Hematopoietic multipotent progenitor cell treated with erythropoietin and hydrocortisone succinate and interleukin-3 and kit ligand, for 4 days (in vitro differentiated cells): ENCODE measurements at regions not wholly inside any gene's neighbourhood (a gene's known extent, or its start where the extent isn't known, plus 50 kb on each side); places are given as distances from the start of the nearest gene placed in this dataset.
"Not testable (repeated sequence)": the region's sequence is repeated elsewhere in the genome, so short reads cannot be mapped to it uniquely, and the experiment has no call there.

Experiments
- DNase-seq: peaks from one replicate; pipeline ENCODE4 v3.0.0-alpha.2; 2015

DNA sequence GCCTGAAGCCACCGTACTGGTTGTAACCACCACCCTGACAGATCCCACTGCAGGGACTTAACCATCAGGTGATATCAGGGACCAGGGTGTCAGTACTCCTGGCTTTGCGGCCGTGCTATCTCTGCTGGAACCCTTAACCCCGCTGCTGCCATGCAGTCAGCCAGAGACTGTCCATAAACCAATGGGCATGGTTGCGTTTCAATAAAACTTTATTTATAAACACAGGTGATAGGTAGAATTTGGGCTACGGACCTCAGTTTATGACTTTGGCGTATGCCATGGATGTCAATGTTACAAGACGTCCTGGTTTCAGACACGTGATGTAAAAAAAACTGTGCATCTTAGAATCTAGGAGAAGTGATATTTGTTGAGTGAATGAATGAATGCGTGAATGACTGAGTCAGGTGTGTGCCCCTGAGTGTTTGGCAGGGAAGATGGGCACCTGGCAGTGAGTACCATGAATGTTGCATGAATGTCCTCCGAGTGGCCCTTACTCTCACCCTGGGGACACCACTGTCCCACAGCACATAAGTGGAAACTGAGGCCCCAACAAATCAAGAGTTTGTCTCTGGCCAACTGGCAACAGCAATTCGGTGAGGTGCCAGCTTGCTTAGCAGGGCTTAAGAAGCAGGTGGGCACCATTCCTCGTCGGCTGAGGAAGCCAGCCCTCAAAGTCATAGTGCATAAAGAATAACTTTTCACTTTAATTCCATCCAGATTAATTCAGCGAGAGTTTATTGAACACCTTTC lies 64.0 kb upstream of the APCDD1L start:
- no peak for DNase-seq

- DNase-seq: no peak
These were observed 62.8 kb upstream of the APCDD1L start for GRCh38 chr20:58577871-58578598.

GRCh38 chr20:58577139-58577806 lies 62.1 kb upstream of the APCDD1L start:
- no peak for DNase-seq

DNA sequence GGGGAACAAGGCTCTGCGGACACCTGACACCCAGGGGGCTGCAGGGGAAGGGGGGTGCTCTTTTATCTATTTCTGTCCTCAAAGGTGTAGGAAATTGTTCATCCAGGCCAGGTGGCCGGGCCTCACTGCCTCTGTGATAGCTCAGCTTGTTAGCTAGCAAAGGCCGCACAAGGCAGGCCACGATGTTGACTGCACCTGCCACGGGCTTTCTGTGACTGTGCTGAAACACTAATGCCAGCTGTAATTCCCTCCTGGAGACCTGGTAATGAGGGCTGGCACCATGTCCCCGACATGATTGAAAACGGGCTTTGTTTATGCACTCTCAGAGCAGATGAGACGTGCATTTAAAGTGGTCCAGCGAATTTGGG lies 61.4 kb upstream of the APCDD1L start:
- no peak for DNase-seq

GRCh38 chr20:58575776-58576602 lies 60.8 kb upstream of the APCDD1L start:
- DNase-seq: no peak

DNA sequence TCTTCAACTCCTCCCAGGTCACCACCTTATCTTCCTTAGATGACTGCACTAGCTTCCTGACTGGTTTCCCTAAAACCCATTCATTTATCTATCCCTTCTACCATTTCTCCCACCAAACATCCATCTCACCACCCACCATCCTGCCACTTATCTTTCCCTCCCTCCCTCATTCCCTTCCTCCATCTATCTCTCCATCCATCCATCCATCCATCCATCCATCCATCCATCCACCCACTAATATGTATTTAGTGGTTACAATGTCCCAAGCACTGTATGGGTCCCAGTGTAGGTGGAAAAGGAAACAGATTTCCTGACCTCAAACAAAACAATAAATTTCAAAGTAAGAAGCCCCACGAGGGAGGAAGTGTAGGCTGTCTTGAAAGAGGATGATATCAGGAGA lies 59.3 kb upstream of the APCDD1L start:
- DNase-seq: no peak

DNA sequence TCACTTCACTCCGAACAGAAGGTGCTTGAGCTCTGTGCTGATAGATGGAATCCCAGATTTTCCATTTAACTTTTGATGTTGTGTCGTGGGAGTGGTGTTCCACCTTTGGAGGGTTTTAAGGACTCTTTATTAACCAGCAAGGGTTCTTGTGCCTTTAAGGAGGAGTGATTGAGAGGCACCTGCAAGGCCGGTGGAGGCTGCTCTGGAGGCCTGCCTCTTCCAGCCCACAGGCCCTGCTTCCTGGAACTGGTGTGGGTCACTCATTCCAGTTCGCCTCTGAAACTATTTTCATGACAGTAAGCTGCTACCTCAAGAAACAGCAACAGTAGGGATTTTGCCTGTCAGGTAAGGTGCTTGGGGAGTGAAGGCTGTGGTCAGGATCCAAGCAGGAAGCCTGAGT lies 58.8 kb upstream of the APCDD1L start:
- no peak for DNase-seq

DNA sequence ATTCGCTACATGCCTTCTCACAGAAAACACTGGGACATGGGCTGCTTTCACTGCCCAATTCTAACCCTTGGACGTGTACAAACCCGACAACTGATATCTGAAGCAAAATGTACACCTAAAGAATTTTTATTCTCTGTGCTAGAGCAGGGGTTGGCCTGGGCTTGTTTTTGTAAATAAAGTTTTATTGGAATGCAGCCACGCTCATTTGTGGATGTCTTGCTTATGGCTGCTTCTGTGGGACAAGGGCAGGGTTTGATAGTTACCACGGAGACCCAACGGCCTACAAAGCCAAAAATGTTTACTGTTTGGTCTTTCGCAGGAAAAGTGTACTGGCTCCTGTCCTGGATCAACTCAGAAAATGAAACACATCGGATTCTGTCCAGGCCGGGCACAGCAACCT lies 58.1 kb upstream of the APCDD1L start:
- DNase-seq: no peak

- DNase-seq: not testable (repeated sequence)
These were observed 57.2 kb upstream of the APCDD1L start for GRCh38 chr20:58572428-58572763.

GRCh38 chr20:58571693-58572427 lies 56.7 kb upstream of the APCDD1L start:
- DNase-seq: no peak

GRCh38 chr20:58571356-58571692 lies 56.1 kb upstream of the APCDD1L start:
- DNase-seq: no peak

DNA sequence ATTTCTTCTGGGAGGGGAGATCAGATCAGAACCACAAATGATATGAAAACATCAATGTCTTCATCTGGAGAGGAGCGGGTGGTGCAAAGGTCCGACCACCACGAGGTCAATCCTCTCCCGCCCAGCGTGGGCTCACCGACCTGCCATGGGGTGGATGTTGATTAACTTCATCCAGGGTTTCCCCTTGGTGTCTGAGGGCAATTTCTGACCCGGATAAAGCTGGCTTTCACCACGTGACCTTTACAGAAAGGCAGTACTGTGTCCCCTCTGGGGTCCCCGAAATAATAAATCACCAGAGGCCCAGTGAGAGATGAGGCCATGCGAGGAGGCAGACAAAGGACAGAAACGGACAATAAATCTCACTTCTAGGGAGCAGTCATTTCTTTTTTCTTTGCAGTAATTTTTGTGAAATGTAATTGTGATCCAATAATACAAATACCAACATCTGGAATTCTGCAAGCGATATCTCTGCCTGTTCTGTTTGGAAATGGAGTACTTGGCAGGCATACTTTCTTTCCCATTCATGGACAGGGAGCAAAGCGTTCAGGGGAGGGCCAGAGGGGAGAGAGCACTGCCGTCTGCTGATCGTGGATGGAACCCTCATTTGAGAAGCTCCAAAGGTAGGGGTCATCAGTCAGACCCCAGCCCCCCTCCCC lies 55.1 kb upstream of the APCDD1L start:
- no peak for DNase-seq

DNA sequence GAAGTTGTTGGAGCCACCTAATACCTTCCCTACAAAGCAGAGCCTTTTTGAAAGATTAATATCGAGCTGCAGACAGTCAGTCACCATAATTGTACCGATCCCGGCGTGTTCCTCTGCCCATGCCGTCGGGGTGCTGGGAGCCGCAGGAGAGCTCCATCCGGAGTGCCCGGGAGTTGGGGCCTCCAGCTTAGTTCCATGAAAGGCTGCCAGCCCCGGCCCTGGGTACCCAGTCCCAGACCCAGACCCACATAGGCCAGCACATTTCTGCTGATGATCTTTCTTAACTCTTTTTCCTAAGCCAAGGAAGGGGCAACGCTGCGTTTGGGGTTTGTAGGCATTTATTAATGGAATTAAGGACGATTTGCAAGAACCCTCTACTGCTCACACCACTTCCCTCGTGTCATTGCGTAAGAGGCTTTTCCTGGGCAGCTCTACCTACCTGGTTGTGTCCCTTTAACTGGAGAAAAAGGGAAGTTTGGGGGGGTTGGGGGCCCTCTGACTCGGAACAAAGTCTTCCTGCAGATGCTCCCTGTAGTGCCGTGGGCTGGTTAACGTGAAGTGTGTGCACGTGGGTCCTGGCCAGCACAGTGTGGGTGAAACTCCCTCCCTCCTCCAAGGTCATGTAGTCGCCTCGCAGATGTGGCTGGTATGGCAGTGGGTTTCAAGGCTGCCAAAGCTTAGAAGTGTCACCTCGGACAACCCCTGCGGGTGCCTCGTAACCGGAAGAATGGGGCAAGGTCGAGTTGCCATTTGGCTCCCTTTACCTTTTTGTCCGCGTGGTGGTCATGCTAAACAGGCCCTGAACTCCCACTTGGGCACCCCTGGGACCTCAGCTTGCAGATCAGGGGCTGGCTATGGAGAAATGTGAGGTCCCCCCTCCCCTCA lies 54.3 kb upstream of the APCDD1L start:
- peak; percentile 11 for DNase-seq

DNA sequence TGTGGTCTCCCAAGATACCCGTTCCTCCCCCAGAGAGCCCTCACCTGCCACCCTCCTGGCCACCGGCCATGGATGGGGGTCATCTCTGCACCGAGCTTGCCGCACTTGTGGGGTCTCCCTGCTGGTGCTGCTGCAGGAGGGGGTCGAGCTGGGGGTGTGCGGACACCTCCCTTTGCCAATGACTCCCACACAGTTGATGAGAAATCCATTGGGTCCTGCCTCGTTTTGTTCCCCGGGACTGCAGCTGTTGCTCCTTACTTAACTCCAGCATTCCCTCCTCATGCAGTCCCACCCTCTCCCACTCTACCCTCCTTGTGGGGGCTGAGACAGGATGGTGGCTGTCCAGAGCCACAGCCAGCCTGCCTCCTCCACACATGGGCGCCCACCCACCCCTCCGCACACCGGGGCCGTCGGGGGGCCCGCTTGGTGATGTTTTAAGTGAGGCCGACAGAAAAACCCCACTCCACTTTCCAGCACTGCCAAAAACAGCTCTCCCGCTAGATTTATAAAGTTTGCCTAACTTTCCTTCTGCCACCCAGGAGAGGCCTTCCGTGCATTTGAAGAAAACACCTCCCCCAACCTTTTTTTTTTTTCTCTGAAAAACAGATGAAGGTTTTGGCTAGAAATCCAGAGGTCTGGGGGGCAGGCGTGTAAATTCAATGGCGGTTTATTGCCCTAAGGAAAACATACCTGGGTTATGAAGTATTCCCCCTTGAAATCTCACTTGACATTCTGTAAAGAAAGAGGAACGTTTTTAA lies 53.5 kb upstream of the APCDD1L start:
- no peak for DNase-seq

GRCh38 chr20:58568126-58568482 lies 52.9 kb upstream of the APCDD1L start:
- no peak for DNase-seq

- no peak for DNase-seq
These were observed 52.2 kb upstream of the APCDD1L start for GRCh38 chr20:58567437-58567836.

DNA sequence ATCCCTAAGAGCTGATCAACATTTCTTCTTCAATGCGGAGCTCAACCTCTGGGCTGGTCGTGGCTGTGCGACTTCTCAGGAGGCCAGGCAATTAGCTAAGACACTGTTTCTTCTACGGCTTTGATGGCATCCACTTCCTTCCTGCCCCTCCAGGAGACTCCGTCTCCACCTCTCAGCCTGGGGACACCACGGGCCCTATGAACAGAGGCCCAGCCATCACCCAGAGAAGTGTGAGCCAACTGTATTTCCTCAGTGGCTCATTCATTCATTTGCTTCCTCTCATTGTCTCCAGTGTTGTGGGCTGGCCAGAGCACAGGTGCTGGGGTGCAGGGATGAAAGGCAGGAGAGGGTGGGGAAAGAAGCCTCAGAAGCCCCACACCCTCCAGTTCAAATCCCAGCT lies 51.8 kb upstream of the APCDD1L start:
- no peak for DNase-seq

GRCh38 chr20:58565461-58566175 lies 50.4 kb upstream of the APCDD1L start:
- DNase-seq: no peak
